ENCODE measurements at regions not wholly inside any gene's neighbourhood (a gene's known extent, or its start where the extent isn't known, plus 50 kb on each side); places are given as distances from the start of the nearest gene placed in this dataset.

GRCh38 chr4:159460371-159460770, 357.5 kb downstream of the RAPGEF2 start:
- TF ChIP-seq JUN (IDR thresholded peaks at IDR 0.05) (no peak), POLR2A (IDR thresholded peaks at IDR 0.05; ENCODE audit: low read length) (no peak), CTCF (IDR thresholded peaks at IDR 0.05) (no peak), RCOR1 (IDR thresholded peaks at IDR 0.05; ENCODE audit: low read depth, low read length) (no peak), EHF (CRISPR knock-in tag; IDR thresholded peaks at IDR 0.05) (no peak), JUNB (IDR thresholded peaks at IDR 0.05) (no peak), CEBPB (IDR thresholded peaks at IDR 0.05) (no peak)
